GM23338 (cell line): ENCODE measurements at regions not wholly inside any gene's neighbourhood (a gene's known extent, or its start where the extent isn't known, plus 50 kb on each side); places are given as distances from the start of the nearest gene placed in this dataset.

Experiments
- ATAC-seq: fragments of 200-7000 bp; cut with Tn5 transposase; 3 replicates; pipeline ENCODE4 v1.9.1; 2020
- DNase-seq: peaks from one replicate; pipeline ENCODE4 v3.0.0-alpha.2; 2015; ENCODE audit warnings: low spot score
- H2AFZ ChIP-seq: fragments of 200-600 bp; sonication (generic); 2 replicates; pipeline ENCODE4 v1.8.0; 2016; ENCODE audit warnings: antibody characterized with exemption, mild to moderate bottlenecking, moderate library complexity
- H3F3A ChIP-seq: fragments of 200-600 bp; sonication (generic); replicated peaks from 2 replicates; pipeline ENCODE4 v1.8.0; 2017; ENCODE audit warnings: antibody characterized with exemption, mixed run types, low read depth
- H3K27ac ChIP-seq: fragments of 200-600 bp; sonication (generic); 2 replicates; pipeline ENCODE4 v1.6.1; 2016; ENCODE audit warnings: low read depth
- H3K27me3 ChIP-seq: fragments of 200-600 bp; sonication (generic); 2 replicates; pipeline ENCODE4 v1.8.0; 2016; ENCODE audit warnings: mild to moderate bottlenecking, mixed run types, moderate library complexity; ENCODE audit not compliant: insufficient read depth
- H3K36me3 ChIP-seq: fragments of 200-600 bp; sonication (generic); 2 replicates; pipeline ENCODE4 v1.8.0; 2016; ENCODE audit warnings: mild to moderate bottlenecking; ENCODE audit not compliant: insufficient read depth
- H3K4me1 ChIP-seq: fragments of 200-600 bp; sonication (generic); 2 replicates; pipeline ENCODE4 v1.8.0; 2016; ENCODE audit warnings: mild to moderate bottlenecking, moderate library complexity; ENCODE audit not compliant: insufficient read depth
- H3K4me2 ChIP-seq: fragments of 200-600 bp; sonication (generic); 2 replicates; pipeline ENCODE4 v1.7.1; 2017; ENCODE audit warnings: mixed run types
- H3K4me3 ChIP-seq: fragments of 200-600 bp; sonication (generic); 2 replicates; pipeline ENCODE4 v1.6.1; 2016; ENCODE audit warnings: mixed run types
- H3K79me2 ChIP-seq: fragments of 200-600 bp; sonication (generic); replicated peaks from 2 replicates; pipeline ENCODE4 v1.8.0; 2017; ENCODE audit warnings: mild to moderate bottlenecking; ENCODE audit not compliant: insufficient read depth
- H3K9me2 ChIP-seq: fragments of 200-600 bp; sonication (generic); 2 replicates; pipeline ENCODE4 v1.8.0; 2017; ENCODE audit not compliant: insufficient read depth
- H4K20me1 ChIP-seq: fragments of 200-600 bp; sonication (generic); replicated peaks from 2 replicates; pipeline ENCODE4 v1.8.0; 2017; ENCODE audit warnings: mild to moderate bottlenecking; ENCODE audit not compliant: insufficient read depth
- H3K27ac Mint-ChIP-seq: 2 replicates; pipeline ENCODE4 v1.8.0; 2020; ENCODE audit warnings: inconsistent platforms, mild to moderate bottlenecking, moderate library complexity, mixed read lengths
- H3K27me3 Mint-ChIP-seq: 3 replicates; pipeline ENCODE4 v1.8.0; 2022; ENCODE audit warnings: low read depth, mild to moderate bottlenecking, moderate library complexity, mixed read lengths, inconsistent platforms; ENCODE audit not compliant: insufficient read depth, poor library complexity
- H3K36me3 Mint-ChIP-seq: 3 replicates; pipeline ENCODE4 v1.8.0; 2021; ENCODE audit warnings: low read depth, mild to moderate bottlenecking, inconsistent platforms, moderate library complexity, mixed read lengths
- H3K4me1 Mint-ChIP-seq: 3 replicates; pipeline ENCODE4 v1.8.0; 2020; ENCODE audit warnings: mild to moderate bottlenecking, inconsistent platforms, mixed read lengths
- H3K4me3 Mint-ChIP-seq: 3 replicates; pipeline ENCODE4 v1.8.0; 2021; ENCODE audit warnings: moderate library complexity, mild to moderate bottlenecking, inconsistent platforms, mixed read lengths
- H3K9me3 Mint-ChIP-seq: 3 replicates; pipeline ENCODE4 v1.8.0; 2020; ENCODE audit warnings: moderate library complexity, mild to moderate bottlenecking, inconsistent platforms, mixed read lengths
- CREB1 ChIP-seq: fragments of 250-450 bp; sonication (Bioruptor Pico); IDR thresholded peaks from 2 replicates; pipeline ENCODE4 v1.5.0; 2020; ENCODE audit warnings: low read depth, mild to moderate bottlenecking, moderate library complexity
- CTCF ChIP-seq, 2 experiments: fragments of 200-600 bp in 1 of 2; sonication (generic) in 1 of 2; conservative IDR thresholded peaks; 2 replicates each; pipeline versions ENCODE4 v1.5.1 to v1.6.1; 2016 to 2017; ENCODE audit warnings: antibody characterized with exemption in 2 of 2, low read depth in 2 of 2, mild to moderate bottlenecking in 2 of 2, moderate library complexity in 1 of 2
- ETS1 ChIP-seq: IDR thresholded peaks from 2 replicates; pipeline ENCODE4 v1.6.1; 2016; ENCODE audit warnings: antibody characterized with exemption
- EZH2 ChIP-seq: fragments of 200-600 bp; sonication (generic); IDR thresholded peaks from one replicate; pipeline ENCODE4 v1.8.0; 2017; ENCODE audit warnings: antibody characterized with exemption, mild to moderate bottlenecking, low read depth; ENCODE audit not compliant: unreplicated experiment
- EZH2phosphoT487 ChIP-seq: fragments of 200-600 bp; sonication (generic); IDR thresholded peaks from one replicate; pipeline ENCODE4 v1.8.1; 2018; ENCODE audit warnings: antibody characterized with exemption; ENCODE audit not compliant: unreplicated experiment
- JUNB ChIP-seq: IDR thresholded peaks from one replicate; pipeline ENCODE4 v1.6.1; 2016; ENCODE audit warnings: antibody characterized with exemption; ENCODE audit not compliant: unreplicated experiment
- NANOG ChIP-seq: IDR thresholded peaks from 2 replicates; pipeline ENCODE4 v1.6.1; 2016; ENCODE audit warnings: antibody characterized with exemption, borderline replicate concordance
- POLR2AphosphoS5 ChIP-seq: IDR thresholded peaks from 2 replicates; pipeline ENCODE4 v1.6.1; 2016; ENCODE audit warnings: antibody characterized with exemption, low read depth
- REST ChIP-seq: IDR thresholded peaks from one replicate; pipeline ENCODE4 v1.6.1; 2018; ENCODE audit warnings: antibody characterized with exemption; ENCODE audit not compliant: unreplicated experiment
- STAT1 ChIP-seq: IDR thresholded peaks from one replicate; pipeline ENCODE4 v1.6.1; 2016; ENCODE audit warnings: antibody characterized with exemption; ENCODE audit not compliant: unreplicated experiment
- ZNF114 ChIP-seq: fragments of 250-450 bp; sonication (Bioruptor Pico); IDR thresholded peaks from 2 replicates; pipeline ENCODE4 v1.5.0; 2020; ENCODE audit warnings: mild to moderate bottlenecking, moderate library complexity
- ZNF331 ChIP-seq: fragments of 250-450 bp; sonication (Bioruptor Pico); IDR thresholded peaks from 2 replicates; pipeline ENCODE4 v1.5.0; 2020; ENCODE audit warnings: low read depth, mild to moderate bottlenecking, moderate library complexity

GRCh38 chr1:67610450-67610849, 74.6 kb upstream of the GADD45A start:
- Histone ChIP-seq H4K20me1 (no peaks in the 10 kb centered on the region), H3K79me2 (no peaks in the 10 kb centered on the region), H3K9me2 (no peaks in the 10 kb centered on the region), H3K4me1 (no peaks in the 10 kb centered on the region), H3K27me3 (no peaks in the 10 kb centered on the region), H3K4me2 (no peak overlapping the region), H3K4me3 (no peak overlapping the region), H2AFZ (no peak overlapping the region), H3F3A (no peaks in the 10 kb centered on the region), H3K36me3 (no peaks in the 10 kb centered on the region), H3K27ac (no peak overlapping the region)
- Mint-ChIP-seq H3K27me3 (peaks cover 1% of the 10 kb centered on the region), H3K27ac (no peak overlapping the region), H3K4me1 (no peaks in the 10 kb centered on the region; the same call in 2 of the 3 replicates), H3K36me3 (no peaks in the 10 kb centered on the region), H3K4me3 (no peak overlapping the region), H3K9me3 (no peaks in the 10 kb centered on the region)
- TF ChIP-seq EZH2 (no peak), NANOG (no peak), CTCF (conservative IDR thresholded peaks at IDR 0.05; ENCODE audit: low read depth in 2 of 2) (no peak), ZNF114 (CRISPR knock-in tag) (no peak), ETS1 (no peak), ZNF331 (CRISPR knock-in tag) (no peak)
- ATAC-seq (no peak), DNase-seq (no peak)

- no peaks in the 10 kb centered on the region for H3K9me3 Mint-ChIP-seq
- no peaks in the 10 kb centered on the region for H3K27me3 Mint-ChIP-seq
- TF ChIP-seq STAT1 (no peak), CREB1 (CRISPR knock-in tag) (no peak), POLR2AphosphoS5 (no peak), NANOG (no peak), CTCF (conservative IDR thresholded peaks at IDR 0.05; ENCODE audit: low read depth in 2 of 2) (no peak), ZNF331 (CRISPR knock-in tag) (no peak), EZH2 (no peak), EZH2phosphoT487 (no peak), JUNB (no peak), ETS1 (no peak), REST (no peak), ZNF114 (CRISPR knock-in tag) (no peak)
These were observed 73.2 kb upstream of the GADD45A start for GRCh38 chr1:67611846-67612245.

More at GRCh38 chr1:67611846-67612245, 73.2 kb upstream of the GADD45A start:
- no peak overlapping the region for H3K27ac ChIP-seq
- no peaks in the 10 kb centered on the region for H3K4me1 ChIP-seq
- H3K9me2 ChIP-seq: no peaks in the 10 kb centered on the region
- no peaks in the 10 kb centered on the region for H3K27me3 ChIP-seq
- no peaks in the 10 kb centered on the region for H3K36me3 ChIP-seq
- no peak overlapping the region for H3K4me3 ChIP-seq
- no peak overlapping the region for H3K4me2 ChIP-seq
- H3K4me3 Mint-ChIP-seq: no peak overlapping the region
- no peak for DNase-seq
- ATAC-seq: no peak
- no peaks in the 10 kb centered on the region for H4K20me1 ChIP-seq
- no peaks in the 10 kb centered on the region for H3K36me3 Mint-ChIP-seq
- no peak overlapping the region for H2AFZ ChIP-seq
- no peaks in the 10 kb centered on the region for H3K79me2 ChIP-seq
- H3F3A ChIP-seq: no peaks in the 10 kb centered on the region
- H3K27ac Mint-ChIP-seq: no peak overlapping the region
- H3K4me1 Mint-ChIP-seq: no peaks in the 10 kb centered on the region; the same call in 2 of the 3 replicates
